IPS-18a (cell line): ENCODE measurements at regions not wholly inside any gene's neighbourhood (a gene's known extent, or its start where the extent isn't known, plus 50 kb on each side); places are given as distances from the start of the nearest gene placed in this dataset.
"Not testable (repeated sequence)": the region's sequence is repeated elsewhere in the genome, so short reads cannot be mapped to it uniquely, and the experiment has no call there.

Experiments
- H3K27ac ChIP-seq: one replicate; pipeline ENCODE4 v1.5.1; 2013; ENCODE audit warnings: low read length
- H3K27me3 ChIP-seq: one replicate; pipeline ENCODE4 v1.6.1; 2013; ENCODE audit warnings: mild to moderate bottlenecking, low read length; ENCODE audit not compliant: control insufficient read depth, insufficient read depth
- H3K36me3 ChIP-seq: one replicate; pipeline ENCODE4 v1.6.1; 2013; ENCODE audit warnings: low read depth, low read length; ENCODE audit not compliant: control insufficient read depth
- H3K4me1 ChIP-seq: one replicate; pipeline ENCODE4 v1.6.1; 2013; ENCODE audit warnings: low read depth, low read length; ENCODE audit not compliant: control insufficient read depth
- H3K4me3 ChIP-seq: one replicate; pipeline ENCODE4 v1.5.1; 2013; ENCODE audit warnings: low read length
- H3K9ac ChIP-seq: one replicate; pipeline ENCODE4 v1.6.1; 2013; ENCODE audit warnings: mild to moderate bottlenecking, low read length, moderate library complexity
- H3K9me3 ChIP-seq: one replicate; pipeline ENCODE4 v1.6.1; 2013; ENCODE audit warnings: low read depth, low read length; ENCODE audit not compliant: control insufficient read depth

GRCh38 chr10:64334084-64334483 is 812.9 kb downstream of the REEP3 start:
- Histone ChIP-seq H3K9me3 (no peaks in the 10 kb centered on the region), H3K27ac (no peak overlapping the region), H3K4me3 (no peak overlapping the region), H3K9ac (no peak overlapping the region), H3K27me3 (no peaks in the 10 kb centered on the region), H3K36me3 (no peaks in the 10 kb centered on the region), H3K4me1 (no peaks in the 10 kb centered on the region)

GRCh38 chr10:64344211-64344610 is 823.0 kb downstream of the REEP3 start:
- Histone ChIP-seq H3K36me3 (no peaks in the 10 kb centered on the region), H3K4me1 (no peaks in the 10 kb centered on the region)

GRCh38 chr10:64345856-64346255 is 824.7 kb downstream of the REEP3 start:
- Histone ChIP-seq H3K4me1 (no peaks in the 10 kb centered on the region), H3K4me3 (no peak overlapping the region), H3K27me3 (no peaks in the 10 kb centered on the region), H3K9me3 (no peaks in the 10 kb centered on the region), H3K27ac (no peak overlapping the region), H3K9ac (no peak overlapping the region), H3K36me3 (no peaks in the 10 kb centered on the region)

More at GRCh38 chr10:64344211-64344610, 823.0 kb downstream of the REEP3 start:
- H3K4me3 ChIP-seq: no peak overlapping the region
- no peak overlapping the region for H3K9ac ChIP-seq
- H3K27ac ChIP-seq: no peak overlapping the region
- H3K27me3 ChIP-seq: no peaks in the 10 kb centered on the region
- H3K9me3 ChIP-seq: no peaks in the 10 kb centered on the region

DNA sequence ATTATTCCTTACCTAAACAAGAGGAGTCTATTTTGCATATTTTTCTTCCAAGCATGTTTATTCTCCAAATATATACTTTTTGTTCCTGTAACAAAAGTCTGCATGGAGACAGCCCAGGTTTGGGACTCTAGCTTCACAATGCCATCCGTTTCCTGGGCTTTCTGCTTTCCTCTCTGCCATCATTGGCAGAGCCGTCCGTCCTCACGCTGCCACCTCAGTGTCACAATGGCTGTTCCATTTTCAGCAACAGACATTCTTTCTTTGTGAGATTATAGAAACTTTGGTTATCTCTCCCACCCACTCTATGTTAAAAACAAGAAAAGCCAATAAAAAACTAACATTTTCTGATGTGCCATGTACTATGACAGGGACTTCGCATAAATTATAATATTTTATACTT is 825.2 kb downstream of the REEP3 start:
- no peaks in the 10 kb centered on the region for H3K27me3 ChIP-seq
- H3K9ac ChIP-seq: no peak overlapping the region
- no peaks in the 10 kb centered on the region for H3K9me3 ChIP-seq
- no peak overlapping the region for H3K4me3 ChIP-seq
- H3K4me1 ChIP-seq: no peaks in the 10 kb centered on the region
- no peak overlapping the region for H3K27ac ChIP-seq
- H3K36me3 ChIP-seq: no peaks in the 10 kb centered on the region

GRCh38 chr10:64350665-64351064 is 829.5 kb downstream of the REEP3 start:
- no peak overlapping the region for H3K4me3 ChIP-seq
- no peaks in the 10 kb centered on the region for H3K27me3 ChIP-seq
- H3K36me3 ChIP-seq: no peaks in the 10 kb centered on the region
- no peaks in the 10 kb centered on the region for H3K9me3 ChIP-seq
- H3K27ac ChIP-seq: no peak overlapping the region
- no peak overlapping the region for H3K9ac ChIP-seq
- no peaks in the 10 kb centered on the region for H3K4me1 ChIP-seq

- H3K27ac ChIP-seq: no peak overlapping the region
- H3K27me3 ChIP-seq: no peaks in the 10 kb centered on the region
- H3K4me1 ChIP-seq: no peaks in the 10 kb centered on the region
- no peak overlapping the region for H3K9ac ChIP-seq
- no peaks in the 10 kb centered on the region for H3K36me3 ChIP-seq
- H3K9me3 ChIP-seq: peaks cover 9% of the 10 kb centered on the region
- H3K4me3 ChIP-seq: no peak overlapping the region
Measured at GRCh38 chr10:64358907-64359306, 837.7 kb downstream of the REEP3 start.

- H3K9me3 ChIP-seq, H3K27ac ChIP-seq, H3K4me1 ChIP-seq, H3K36me3 ChIP-seq, H3K27me3 ChIP-seq, H3K4me3 ChIP-seq, H3K9ac ChIP-seq: not testable (repeated sequence)
Measured at GRCh38 chr10:64360240-64360639, 839.0 kb downstream of the REEP3 start.

DNA sequence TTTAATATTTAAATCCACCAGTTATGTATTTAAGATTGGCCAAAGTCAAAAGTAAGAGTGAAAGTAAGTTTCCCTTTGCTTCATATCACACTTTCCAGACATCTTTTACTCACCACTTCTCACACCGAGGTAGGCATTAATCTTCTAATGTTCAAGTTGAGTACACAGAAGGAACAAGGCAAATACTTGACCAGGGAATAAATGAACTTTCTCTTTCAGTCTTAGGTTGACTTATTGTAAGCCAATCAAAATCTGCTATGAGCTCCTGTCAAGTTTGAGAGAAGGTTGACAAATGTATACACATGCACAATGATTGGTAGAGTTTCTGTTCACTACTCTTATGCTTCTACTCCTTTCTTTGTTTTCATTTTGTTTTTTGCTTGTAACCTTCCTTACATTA is 842.5 kb downstream of the REEP3 start:
- Histone ChIP-seq H3K9ac (no peak overlapping the region), H3K36me3 (no peaks in the 10 kb centered on the region), H3K9me3 (peaks cover 9% of the 10 kb centered on the region), H3K4me3 (no peak overlapping the region), H3K27me3 (no peaks in the 10 kb centered on the region), H3K4me1 (no peaks in the 10 kb centered on the region), H3K27ac (no peak overlapping the region)

GRCh38 chr10:64365663-64366062 is 844.5 kb downstream of the REEP3 start:
- H3K27me3 ChIP-seq: no peaks in the 10 kb centered on the region
- H3K36me3 ChIP-seq: no peaks in the 10 kb centered on the region
- H3K9me3 ChIP-seq: no peaks in the 10 kb centered on the region
- H3K4me1 ChIP-seq: no peaks in the 10 kb centered on the region
- H3K27ac ChIP-seq: no peak overlapping the region
- no peak overlapping the region for H3K4me3 ChIP-seq
- H3K9ac ChIP-seq: no peak overlapping the region

DNA sequence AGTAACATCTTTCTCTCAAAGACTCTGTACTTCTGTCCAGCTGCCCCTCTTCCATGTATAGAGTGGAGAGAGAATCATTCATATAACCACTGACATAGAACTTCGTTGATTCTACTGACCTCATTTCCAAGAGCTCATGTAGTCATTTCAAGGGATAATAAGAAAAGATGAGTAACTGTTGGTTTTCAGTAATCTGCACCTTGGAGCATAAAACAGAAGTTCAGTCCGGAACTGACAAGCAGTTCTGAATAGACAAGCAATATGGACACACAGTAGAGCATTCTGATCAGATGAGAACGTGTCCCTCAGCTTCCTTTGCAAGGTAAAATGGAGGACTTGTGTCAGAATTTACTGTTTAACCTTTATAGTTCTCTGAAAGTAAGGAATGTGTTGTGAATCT is 847.1 kb downstream of the REEP3 start:
- H3K9ac ChIP-seq: no peak overlapping the region
- H3K27me3 ChIP-seq: no peaks in the 10 kb centered on the region
- no peak overlapping the region for H3K4me3 ChIP-seq
- H3K9me3 ChIP-seq: no peaks in the 10 kb centered on the region
- H3K27ac ChIP-seq: no peak overlapping the region
- H3K4me1 ChIP-seq: no peaks in the 10 kb centered on the region
- H3K36me3 ChIP-seq: no peaks in the 10 kb centered on the region

GRCh38 chr10:64369885-64370773 is 848.9 kb downstream of the REEP3 start:
- H3K9me3 ChIP-seq: no peaks in the 10 kb centered on the region
- no peaks in the 10 kb centered on the region for H3K4me1 ChIP-seq
- no peak overlapping the region for H3K27ac ChIP-seq
- no peaks in the 10 kb centered on the region for H3K27me3 ChIP-seq
- no peak overlapping the region for H3K9ac ChIP-seq
- H3K4me3 ChIP-seq: no peak overlapping the region
- no peaks in the 10 kb centered on the region for H3K36me3 ChIP-seq

DNA sequence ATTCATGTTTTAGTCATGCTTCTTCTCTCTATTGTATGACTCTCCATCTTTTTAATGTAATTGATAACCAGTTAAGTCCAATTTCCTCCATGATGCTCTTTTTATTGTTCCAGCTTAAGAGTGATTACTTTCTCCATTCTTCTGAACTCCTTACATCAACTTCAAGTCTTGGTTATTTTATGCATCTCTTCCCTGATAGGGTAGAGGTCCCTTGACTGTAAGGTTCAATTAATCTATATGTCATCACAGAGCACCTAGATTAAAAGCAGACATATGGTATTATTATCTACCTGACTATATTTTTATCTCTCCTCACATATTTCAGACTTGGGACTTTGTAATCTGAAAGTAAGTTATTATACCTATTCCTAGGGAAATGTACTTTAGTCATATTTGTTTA is 853.1 kb downstream of the REEP3 start:
- Histone ChIP-seq H3K9ac (no peak overlapping the region), H3K4me1 (no peaks in the 10 kb centered on the region), H3K27ac (no peak overlapping the region), H3K27me3 (no peaks in the 10 kb centered on the region), H3K9me3 (no peaks in the 10 kb centered on the region), H3K4me3 (no peak overlapping the region), H3K36me3 (no peaks in the 10 kb centered on the region)
